T-helper 9 cell (primary cell): ENCODE measurements at regions not wholly inside any gene's neighbourhood (a gene's known extent, or its start where the extent isn't known, plus 50 kb on each side); places are given as distances from the start of the nearest gene placed in this dataset.

ENCODE experiments used
- DNase-seq: peaks from one replicate; pipeline ENCODE4 v3.0.0-alpha.2; 2020

- DNase-seq, result no peak
These were observed 132.1 kb upstream of the ZMIZ1 start for GRCh38 chr10:78936412-78937342.

DNA sequence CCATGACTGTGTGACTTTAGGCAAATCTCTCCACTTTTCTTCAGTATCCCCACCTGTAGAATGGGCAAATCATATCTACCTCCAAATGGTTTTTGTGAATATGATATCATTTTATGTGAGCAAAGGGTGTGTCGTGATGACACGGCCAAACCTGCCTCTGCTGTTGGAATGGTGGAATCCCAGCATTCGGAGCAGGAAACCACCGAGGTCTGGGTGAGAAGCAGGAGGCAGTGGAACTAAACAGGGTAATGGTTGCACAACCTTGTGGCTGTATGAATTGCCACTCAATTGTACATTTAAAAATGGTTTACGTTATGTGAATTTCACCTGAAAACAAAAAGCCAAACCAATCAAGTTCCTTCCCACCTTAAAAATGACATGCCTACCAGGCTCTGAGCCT is 131.4 kb upstream of the ZMIZ1 start:
- no peak for DNase-seq

DNA sequence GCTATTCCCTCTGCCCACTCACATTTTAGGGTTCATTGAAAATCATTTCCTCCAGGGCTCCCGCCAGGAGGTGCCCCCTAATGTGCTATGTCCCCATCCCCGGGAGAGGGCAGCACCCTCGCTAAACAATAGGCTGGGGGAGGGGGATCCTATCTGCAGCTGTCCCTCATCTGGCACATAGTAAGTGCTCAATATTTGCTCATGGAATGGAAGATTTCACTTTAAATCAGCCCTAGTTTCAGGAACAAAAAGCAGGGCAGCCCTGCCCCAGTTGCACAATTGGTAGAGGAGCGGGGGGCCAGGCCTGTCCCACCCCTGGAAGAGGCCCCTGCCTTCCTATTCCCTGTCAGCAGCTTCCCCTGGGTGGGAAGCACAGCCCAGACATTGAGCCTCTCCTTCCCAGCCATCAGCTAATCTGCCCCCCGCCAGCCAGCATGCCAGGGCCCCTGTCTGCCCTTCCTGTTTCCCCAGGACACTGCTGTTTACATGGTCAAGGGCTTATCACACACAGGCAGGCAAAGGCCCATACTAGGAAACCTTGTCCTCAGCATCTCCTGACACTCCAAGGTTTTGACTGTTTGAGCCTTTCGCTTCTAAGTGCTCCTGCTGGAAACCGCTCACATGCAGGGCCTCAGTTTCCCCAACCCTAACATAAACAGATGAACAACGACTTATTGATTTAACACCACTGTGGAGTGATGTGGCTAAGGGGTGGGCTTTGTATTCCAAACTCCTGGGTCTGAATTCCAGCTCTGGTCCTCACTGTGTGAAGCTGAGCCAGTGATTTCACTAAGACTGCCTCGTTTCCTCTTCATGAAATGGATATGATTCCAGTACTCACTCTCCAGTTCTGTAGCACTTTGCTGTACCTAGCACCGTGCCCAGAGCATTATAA is 130.7 kb upstream of the ZMIZ1 start:
- no peak for DNase-seq

- DNase-seq, result no peak
These were observed 129.8 kb upstream of the ZMIZ1 start for GRCh38 chr10:78938695-78939672.

DNA sequence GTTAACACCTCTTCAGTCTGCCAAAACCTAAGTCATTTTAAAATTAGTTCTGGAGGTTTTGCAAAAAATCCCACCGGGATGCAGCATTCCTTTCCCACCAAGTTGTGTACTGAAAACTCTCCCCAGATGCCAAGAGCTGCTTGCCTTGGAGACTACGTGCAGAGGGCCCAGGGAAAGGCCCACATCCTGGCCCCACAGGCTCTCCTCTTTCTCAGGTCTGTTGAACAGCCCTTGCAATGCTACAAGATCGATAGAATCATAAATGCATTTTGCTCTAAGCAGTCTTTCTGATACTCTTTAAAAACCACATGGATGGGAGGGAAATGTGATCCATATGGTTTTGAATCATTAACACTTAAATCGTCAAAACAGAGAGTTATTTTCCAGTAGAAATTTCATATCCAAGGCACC is 126.7 kb upstream of the ZMIZ1 start:
- no peak for DNase-seq

- DNase-seq, result no peak
These were observed 123.9 kb upstream of the ZMIZ1 start for GRCh38 chr10:78944723-78945312.

GRCh38 chr10:78945838-78946237 is 122.9 kb upstream of the ZMIZ1 start:
- DNase-seq, result no peak

DNA sequence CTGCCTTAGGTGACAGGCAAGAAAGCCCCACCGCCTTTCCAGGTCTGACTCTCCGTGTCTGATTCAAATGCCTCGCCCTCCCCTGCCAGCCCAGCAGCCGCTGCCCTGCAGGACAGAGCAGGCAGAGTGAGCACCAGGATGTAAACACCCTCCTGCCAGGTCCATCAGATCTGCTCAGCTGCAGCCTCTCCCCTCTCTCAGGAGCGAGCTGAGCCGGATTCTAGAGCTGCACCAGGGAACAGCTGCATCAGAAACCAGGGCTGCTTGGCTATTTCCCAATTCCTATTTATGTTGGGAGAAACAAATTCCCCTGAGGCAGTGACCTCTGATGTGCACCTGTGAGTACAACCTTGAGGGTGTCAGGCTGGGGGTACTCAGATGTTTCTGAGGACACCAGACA is 121.5 kb upstream of the ZMIZ1 start:
- no peak for DNase-seq

GRCh38 chr10:78947733-78948132 is 121.0 kb upstream of the ZMIZ1 start:
- no peak for DNase-seq

GRCh38 chr10:78948621-78949030 is 120.1 kb upstream of the ZMIZ1 start:
- DNase-seq, result no peak

DNA sequence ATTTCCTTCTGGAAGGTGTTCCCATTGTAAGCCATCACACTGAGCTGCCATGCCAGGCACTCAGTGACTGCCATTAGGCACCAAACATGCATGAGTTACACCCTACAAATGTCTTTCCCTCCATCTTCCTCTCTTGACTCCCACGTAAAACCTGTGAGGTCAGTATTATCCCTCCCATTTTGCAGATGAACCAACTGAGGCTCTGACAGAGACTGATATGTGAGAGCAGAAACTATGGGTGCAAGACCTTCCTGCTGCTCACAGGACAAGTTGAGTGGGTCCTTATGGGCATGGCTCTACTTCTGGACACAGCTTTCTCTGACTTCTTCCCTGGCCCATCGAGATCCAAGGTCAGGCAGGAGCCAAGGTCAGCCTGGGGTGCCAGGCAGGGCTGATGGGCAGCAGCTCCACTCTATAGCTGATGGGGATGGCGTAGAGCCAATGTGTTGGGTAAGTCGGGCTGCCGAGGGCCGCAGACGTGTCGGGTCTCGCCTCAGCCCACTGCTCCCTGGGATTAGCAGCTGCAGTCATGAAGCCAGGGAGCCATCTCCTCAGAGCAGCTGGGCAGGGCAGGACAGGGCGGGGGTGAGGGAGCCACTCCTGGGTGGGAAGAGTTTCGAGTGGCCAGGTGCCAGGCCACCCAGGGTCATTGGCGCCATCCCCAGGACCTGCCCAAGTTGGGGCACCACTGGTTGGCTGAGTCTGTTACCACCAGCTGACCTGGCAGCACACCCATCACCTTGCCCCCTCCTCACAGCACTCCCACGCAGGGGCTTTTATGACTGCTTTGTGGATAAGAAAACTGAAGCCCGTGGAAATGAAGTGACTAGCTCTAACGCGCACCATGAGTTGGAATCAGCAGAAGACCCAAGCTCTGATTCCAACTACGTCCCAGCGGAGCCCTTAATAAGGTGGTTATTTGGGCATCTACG is 117.8 kb upstream of the ZMIZ1 start:
- no peak for DNase-seq

DNA sequence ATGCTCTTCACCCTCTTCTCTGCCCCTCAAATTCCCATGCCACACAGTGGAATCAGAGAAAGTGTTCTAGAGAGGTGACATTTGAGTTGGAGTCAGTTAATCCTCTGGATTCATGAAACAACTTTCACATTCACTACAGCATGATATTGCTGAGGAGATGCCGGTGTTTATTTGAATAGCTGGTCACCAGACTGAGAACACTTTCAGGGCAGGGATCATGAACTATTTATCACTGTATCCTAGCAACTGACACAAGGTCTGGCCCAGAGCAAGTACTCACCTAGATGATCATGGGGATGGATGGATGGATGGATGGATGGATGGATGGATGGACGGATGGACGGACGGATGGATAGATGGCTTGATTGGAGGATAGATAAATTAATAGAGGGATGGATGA is 116.7 kb upstream of the ZMIZ1 start:
- DNase-seq, result no peak

DNA sequence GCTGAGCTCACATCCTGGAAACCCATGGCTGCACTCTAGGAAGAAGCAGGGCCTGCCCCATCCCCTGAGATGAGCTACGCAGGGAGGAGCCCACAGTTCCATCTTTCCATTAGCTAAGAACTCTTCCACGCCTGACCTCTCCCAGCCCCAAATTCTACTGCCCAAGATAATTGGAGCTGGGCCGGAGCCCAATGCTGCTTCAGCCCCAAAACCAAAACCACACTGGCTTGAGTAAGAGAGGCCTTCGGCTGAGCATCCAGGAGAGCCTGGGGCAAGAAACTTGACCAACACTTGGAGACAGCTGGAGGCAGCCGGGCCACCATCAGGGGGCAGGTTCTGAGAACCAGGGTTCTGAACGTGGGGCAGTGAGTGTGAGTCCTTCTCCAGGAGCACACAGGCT is 116.1 kb upstream of the ZMIZ1 start:
- DNase-seq, result no peak

GRCh38 chr10:78953113-78953798 is 115.5 kb upstream of the ZMIZ1 start:
- DNase-seq, result no peak

- DNase-seq, result no peak
These were observed 114.9 kb upstream of the ZMIZ1 start for GRCh38 chr10:78953799-78954297.

GRCh38 chr10:78954689-78955088 is 114.1 kb upstream of the ZMIZ1 start:
- no peak for DNase-seq

DNA sequence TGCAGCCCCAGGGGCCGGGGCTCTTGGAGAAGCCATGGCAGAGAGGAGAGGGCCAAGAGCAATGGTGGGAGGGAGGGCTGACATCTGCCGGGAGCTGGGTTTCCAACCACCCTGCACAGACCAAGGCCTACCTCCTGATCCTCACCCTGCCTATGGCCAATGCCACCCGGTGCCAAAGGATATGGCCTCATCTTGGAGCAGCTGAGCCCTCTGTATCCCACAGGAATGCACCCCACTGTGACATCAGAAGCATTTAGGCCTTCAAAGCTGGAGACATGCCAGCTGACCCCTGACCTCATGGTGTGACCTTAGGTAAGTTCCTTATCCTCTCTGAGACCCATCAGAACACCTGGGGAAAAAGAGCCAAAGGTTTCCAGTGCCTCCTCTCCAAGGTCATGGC is 113.6 kb upstream of the ZMIZ1 start:
- no peak for DNase-seq

GRCh38 chr10:78956391-78956790 is 112.4 kb upstream of the ZMIZ1 start:
- no peak for DNase-seq

DNA sequence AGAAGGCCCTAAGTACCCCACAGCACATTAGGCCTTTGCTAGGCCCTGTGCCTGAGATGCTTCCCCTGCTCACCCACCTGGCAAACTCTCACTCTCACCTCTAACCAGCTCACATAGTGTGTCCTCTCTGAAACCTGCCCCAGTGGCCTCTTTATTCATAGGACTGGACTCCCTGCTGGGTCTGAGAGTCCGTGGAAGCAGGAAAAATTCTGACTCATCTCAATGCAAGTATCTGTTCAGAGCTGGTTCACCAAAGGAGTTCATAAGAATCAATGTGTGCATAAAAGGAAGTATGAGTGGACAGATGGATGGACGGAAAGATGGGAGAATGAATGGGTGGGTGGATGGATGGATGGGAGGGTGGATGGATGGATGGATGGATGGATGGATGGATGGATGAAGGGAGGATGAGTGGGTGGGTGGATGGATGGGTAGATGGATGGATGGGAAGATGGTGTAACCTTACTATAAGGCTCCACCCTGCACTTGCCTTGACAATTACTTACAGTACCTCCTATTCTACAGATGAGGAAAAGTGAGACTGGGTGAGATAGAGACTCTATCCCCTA is 111.2 kb upstream of the ZMIZ1 start:
- DNase-seq, result no peak
